K562 (cell line): ENCODE measurements at regions not wholly inside any gene's neighbourhood (a gene's known extent, or its start where the extent isn't known, plus 50 kb on each side); places are given as distances from the start of the nearest gene placed in this dataset.

Experiments
- ATAC-seq: fragments of 200-7000 bp; cut with Tn5 transposase; 3 replicates; pipeline ENCODE4 v1.9.1; 2020; ENCODE audit warnings: moderate library complexity
- BruUV-seq: library from RNA; stranded (reverse); fragments of 400-500 nt; replicated peaks from 2 replicates; lab custom pipeline; 2021; lab: Mats Ljungman, UMichigan
- CTCF ChIA-PET: fragments of 300-600 bp; formaldehyde crosslinking; extraction: SDS; loops from one replicate; lab custom pipeline; 2021; ENCODE audit warnings: low intra/inter-chr PET ratio; lab: Yijun Ruan, JAX
- POLR2A ChIA-PET: fragments of 300-600, 350-650 bp; sonication (Branson Sonifier 250); formaldehyde crosslinking; extraction: SDS; loops from one replicate; lab custom pipeline; 2021; ENCODE audit warnings: antibody characterized with exemption, inconsistent platforms; lab: Yijun Ruan, JAX
- DNase-seq, 4 experiments: peaks; one replicate each; pipeline versions ENCODE4 v3.0.0 to v3.0.0-alpha.2; 2011 to 2018; ENCODE audit warnings: low spot score in 3 of 4, mixed read lengths in 3 of 4; ENCODE audit errors: extremely low read depth in 1 of 4
- FAIRE-seq: peaks from 2 replicates; lab custom pipeline; 2011; peaks lifted over from hg19 to GRCh38; lab: Jason Lieb, UNC
- H2AFZ ChIP-seq: 2 replicates; pipeline ENCODE4 v1.6.0; 2011; ENCODE audit warnings: low read depth, low read length, control low read depth, inconsistent platforms
- H3K27ac ChIP-seq: fragments of 200-600 bp; 3 replicates; pipeline ENCODE4 v1.8.0; 2011; ENCODE audit warnings: low read depth, mild to moderate bottlenecking, control low read depth, inconsistent platforms, low read length, moderate library complexity, mixed read lengths; ENCODE audit errors: extremely low read depth
- H3K27me3 ChIP-seq, 2 experiments: fragments of 300-600 bp in 1 of 2; 2 replicates in 1 of 2; 3 replicates in 1 of 2; pipeline versions ENCODE4 v1.6.0 to v1.8.0; 2011; ENCODE audit warnings: inconsistent platforms in 2 of 2, low read length in 2 of 2, mild to moderate bottlenecking in 1 of 2, mixed read lengths in 1 of 2, moderate library complexity in 1 of 2; ENCODE audit not compliant: control insufficient read depth in 2 of 2, insufficient read depth in 2 of 2
- H3K36me3 ChIP-seq: fragments of 300-600 bp; 3 replicates; pipeline ENCODE4 v1.8.0; 2011; ENCODE audit warnings: mild to moderate bottlenecking, low read length, inconsistent platforms; ENCODE audit not compliant: control insufficient read depth, insufficient read depth
- H3K4me1 ChIP-seq, 2 experiments: fragments of 200-600 bp in 1 of 2; replicated peaks in 1 of 2; 2 replicates in 1 of 2; 3 replicates in 1 of 2; pipeline versions ENCODE4 v1.5.1 to v1.8.0; 2011; ENCODE audit warnings: inconsistent platforms in 2 of 2, low read length in 2 of 2, mild to moderate bottlenecking in 1 of 2, mixed read lengths in 1 of 2, moderate library complexity in 1 of 2; ENCODE audit not compliant: control insufficient read depth in 2 of 2, insufficient read depth in 2 of 2
- H3K4me2 ChIP-seq: 2 replicates; pipeline ENCODE4 v1.6.1; 2011; ENCODE audit warnings: low read length, control low read depth, inconsistent platforms, mixed read lengths; ENCODE audit not compliant: insufficient read depth
- H3K4me3 ChIP-seq: fragments of 200-600 bp; sonication (generic), shearing (Covaris generic); 2 replicates; pipeline ENCODE4 v1.5.1; 2016; ENCODE audit warnings: control low read depth, inconsistent platforms
- H3K79me2 ChIP-seq: fragments of 200-600 bp; 3 replicates; pipeline ENCODE4 v1.8.0; 2011; ENCODE audit warnings: low read length, inconsistent platforms; ENCODE audit not compliant: control insufficient read depth, insufficient read depth
- H3K9ac ChIP-seq, 2 experiments: 2 replicates each; pipeline versions ENCODE4 v1.6.0 to v1.6.1; 2011; ENCODE audit warnings: low read depth in 2 of 2, low read length in 2 of 2, control low read depth in 1 of 2, inconsistent platforms in 1 of 2, mild to moderate bottlenecking in 1 of 2, mixed read lengths in 1 of 2; ENCODE audit not compliant: insufficient read depth in 1 of 2
- H3K9me1 ChIP-seq: one replicate; pipeline ENCODE4 v1.6.0; 2011; ENCODE audit warnings: inconsistent platforms, mild to moderate bottlenecking, low read length, moderate library complexity; ENCODE audit not compliant: control insufficient read depth, insufficient read depth
- H3K9me3 ChIP-seq: replicated peaks from 2 replicates; pipeline ENCODE4 v1.5.1; 2011; ENCODE audit warnings: low read depth, low read length, inconsistent platforms; ENCODE audit not compliant: control insufficient read depth, insufficient read depth
- H4K20me1 ChIP-seq: replicated peaks from 2 replicates; pipeline ENCODE4 v1.6.1; 2011; ENCODE audit warnings: low read length, inconsistent platforms, mixed read lengths; ENCODE audit not compliant: control insufficient read depth, insufficient read depth
- BRD4 ChIP-seq: fragments of 200-600 bp; sonication (generic); IDR thresholded peaks from 2 replicates; pipeline ENCODE4 v1.6.1; 2017; ENCODE audit warnings: inconsistent platforms
- PHF8 ChIP-seq: fragments of 200-600 bp; sonication (generic); IDR thresholded peaks from 2 replicates; pipeline ENCODE4 v1.6.1; 2012; ENCODE audit warnings: mixed run types, mild to moderate bottlenecking, inconsistent platforms, low read length, moderate library complexity, borderline replicate concordance
- SMARCC2 ChIP-seq: fragments of 450-650 bp; IDR thresholded peaks from 2 replicates; pipeline ENCODE4 v1.6.1; 2017; ENCODE audit warnings: antibody characterized with exemption, moderate library complexity, mild to moderate bottlenecking, low read depth
- ZNF584 ChIP-seq: fragments of 200-800 bp; sonication (Bioruptor generic); IDR thresholded peaks from 2 replicates; pipeline ENCODE4 v1.6.1; 2016; ENCODE audit warnings: low read depth, mild to moderate bottlenecking, missing genetic modification characterization, missing compliant biosample characterization
- WGBS: fragments of 100-300 bp; shearing (Covaris generic); methylation state at CpG from one replicate; pipeline ENCODE4 v1.1.6; 2016; ENCODE audit warnings: low coverage, mixed read lengths; ENCODE audit not compliant: insufficient coverage; ENCODE audit errors: missing lambda C conversion rate; 5-methylcytosine and 5-hydroxymethylcytosine counted together
- in situ Hi-C: fragments of 300-500 bp; cut with MboI; formaldehyde crosslinking; loops from 4 replicates; pipeline ENCODE4 v1.15.0; 2018; ENCODE audit warnings: inconsistent platforms, mixed read lengths
- intact Hi-C: fragments of 100-400 bp; cut with micrococcal nuclease; formaldehyde crosslinking; loops from 2 replicates; pipeline ENCODE4 v1.14.2; 2022
- TF ChIP-seq, protein P1 (sequence below): fragments of 150-350 bp; conservative IDR thresholded peaks from 2 replicates; pipeline ENCODE4 v1.6.1; 2014; ENCODE audit warnings: low read length
- TF ChIP-seq, protein P2 (sequence below), 2 experiments: fragments of 450-650 bp in 1 of 2; IDR thresholded peaks; 2 replicates each; pipeline ENCODE4 v1.6.1; 2011 to 2017; ENCODE audit warnings: low read depth in 2 of 2, antibody characterized with exemption in 1 of 2, borderline replicate concordance in 1 of 2, low read length in 1 of 2, mild to moderate bottlenecking in 1 of 2, mixed read lengths in 1 of 2; ENCODE audit not compliant: control insufficient read depth in 1 of 2
- TF ChIP-seq, protein P3 (sequence below), 2 experiments: fragments of 450-650 bp; IDR thresholded peaks; 2 replicates each; pipeline ENCODE4 v1.6.1; 2016

DNA sequence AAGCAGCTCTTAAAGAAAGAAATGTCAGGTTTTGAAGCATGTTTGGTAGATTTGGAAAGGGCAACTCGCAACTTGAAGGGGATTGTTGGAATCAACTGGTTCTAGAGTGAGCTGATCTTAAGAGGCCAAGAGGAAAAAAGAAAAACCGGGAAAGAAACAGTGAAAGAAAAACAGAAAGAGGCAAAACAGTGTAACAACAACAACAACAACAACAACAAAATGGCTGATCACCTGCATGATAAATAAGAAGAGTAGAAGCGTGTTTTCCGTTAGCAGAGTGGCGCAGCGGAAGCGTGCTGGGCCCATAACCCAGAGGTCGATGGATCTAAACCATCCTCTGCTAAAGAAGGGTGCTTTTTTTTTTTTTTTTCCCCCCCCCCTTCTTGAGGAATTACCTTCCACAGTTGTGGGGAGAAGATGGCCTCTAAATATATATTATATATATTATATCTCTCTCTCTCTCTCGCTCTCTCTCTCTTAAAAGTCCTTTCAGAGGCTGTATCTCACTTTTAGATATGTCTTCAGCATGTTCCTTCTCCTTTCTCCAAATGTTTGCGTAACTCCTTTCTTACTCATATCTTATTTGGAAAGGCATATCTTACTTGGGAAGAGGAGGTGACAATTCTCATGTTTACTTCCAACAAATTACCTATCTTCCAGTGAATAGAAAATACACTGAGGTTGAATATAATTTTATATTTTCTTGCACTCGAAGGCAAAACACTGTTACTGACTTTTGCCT lies 134.4 kb downstream of the OR2B2 start (continued):
- TF ChIP-seq, protein P1, sequence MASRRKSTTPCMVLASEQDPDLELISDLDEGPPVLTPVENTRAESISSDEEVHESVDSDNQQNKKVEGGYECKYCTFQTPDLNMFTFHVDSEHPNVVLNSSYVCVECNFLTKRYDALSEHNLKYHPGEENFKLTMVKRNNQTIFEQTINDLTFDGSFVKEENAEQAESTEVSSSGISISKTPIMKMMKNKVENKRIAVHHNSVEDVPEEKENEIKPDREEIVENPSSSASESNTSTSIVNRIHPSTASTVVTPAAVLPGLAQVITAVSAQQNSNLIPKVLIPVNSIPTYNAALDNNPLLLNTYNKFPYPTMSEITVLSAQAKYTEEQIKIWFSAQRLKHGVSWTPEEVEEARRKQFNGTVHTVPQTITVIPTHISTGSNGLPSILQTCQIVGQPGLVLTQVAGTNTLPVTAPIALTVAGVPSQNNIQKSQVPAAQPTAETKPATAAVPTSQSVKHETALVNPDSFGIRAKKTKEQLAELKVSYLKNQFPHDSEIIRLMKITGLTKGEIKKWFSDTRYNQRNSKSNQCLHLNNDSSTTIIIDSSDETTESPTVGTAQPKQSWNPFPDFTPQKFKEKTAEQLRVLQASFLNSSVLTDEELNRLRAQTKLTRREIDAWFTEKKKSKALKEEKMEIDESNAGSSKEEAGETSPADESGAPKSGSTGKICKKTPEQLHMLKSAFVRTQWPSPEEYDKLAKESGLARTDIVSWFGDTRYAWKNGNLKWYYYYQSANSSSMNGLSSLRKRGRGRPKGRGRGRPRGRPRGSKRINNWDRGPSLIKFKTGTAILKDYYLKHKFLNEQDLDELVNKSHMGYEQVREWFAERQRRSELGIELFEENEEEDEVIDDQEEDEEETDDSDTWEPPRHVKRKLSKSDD: 0 out of 2 replicates have a peak, but pooled peaks have one; percentile 75

DNA sequence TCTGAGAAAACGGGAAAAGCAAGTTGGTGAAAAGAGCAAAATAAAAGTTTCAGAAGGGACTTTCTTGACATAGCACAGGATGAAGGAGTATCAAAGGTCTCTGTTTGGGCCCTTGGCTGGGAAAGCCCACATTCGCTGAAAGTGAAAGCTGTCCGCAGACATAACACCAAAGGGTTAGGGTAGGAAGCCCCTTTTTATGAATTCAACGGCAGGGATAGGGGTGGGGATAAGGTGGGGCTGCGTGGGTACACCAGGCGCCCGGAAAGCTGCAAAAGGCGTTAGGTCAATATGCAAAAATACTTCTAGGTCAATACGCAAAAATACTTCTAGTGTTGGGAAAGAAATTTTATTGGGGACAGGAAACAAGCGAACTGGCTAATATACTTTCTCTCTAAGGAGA lies 135.1 kb downstream of the OR2B2 start:
- no peak for FAIRE-seq
- WGBS: 28% methylated on average over 10 of the region's 10 CpGs
- TF ChIP-seq, protein P2, sequence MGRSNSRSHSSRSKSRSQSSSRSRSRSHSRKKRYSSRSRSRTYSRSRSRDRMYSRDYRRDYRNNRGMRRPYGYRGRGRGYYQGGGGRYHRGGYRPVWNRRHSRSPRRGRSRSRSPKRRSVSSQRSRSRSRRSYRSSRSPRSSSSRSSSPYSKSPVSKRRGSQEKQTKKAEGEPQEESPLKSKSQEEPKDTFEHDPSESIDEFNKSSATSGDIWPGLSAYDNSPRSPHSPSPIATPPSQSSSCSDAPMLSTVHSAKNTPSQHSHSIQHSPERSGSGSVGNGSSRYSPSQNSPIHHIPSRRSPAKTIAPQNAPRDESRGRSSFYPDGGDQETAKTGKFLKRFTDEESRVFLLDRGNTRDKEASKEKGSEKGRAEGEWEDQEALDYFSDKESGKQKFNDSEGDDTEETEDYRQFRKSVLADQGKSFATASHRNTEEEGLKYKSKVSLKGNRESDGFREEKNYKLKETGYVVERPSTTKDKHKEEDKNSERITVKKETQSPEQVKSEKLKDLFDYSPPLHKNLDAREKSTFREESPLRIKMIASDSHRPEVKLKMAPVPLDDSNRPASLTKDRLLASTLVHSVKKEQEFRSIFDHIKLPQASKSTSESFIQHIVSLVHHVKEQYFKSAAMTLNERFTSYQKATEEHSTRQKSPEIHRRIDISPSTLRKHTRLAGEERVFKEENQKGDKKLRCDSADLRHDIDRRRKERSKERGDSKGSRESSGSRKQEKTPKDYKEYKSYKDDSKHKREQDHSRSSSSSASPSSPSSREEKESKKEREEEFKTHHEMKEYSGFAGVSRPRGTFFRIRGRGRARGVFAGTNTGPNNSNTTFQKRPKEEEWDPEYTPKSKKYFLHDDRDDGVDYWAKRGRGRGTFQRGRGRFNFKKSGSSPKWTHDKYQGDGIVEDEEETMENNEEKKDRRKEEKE (IDR thresholded peaks at IDR 0.05; ENCODE audit: borderline replicate concordance in 1 of 2, control insufficient read depth in 1 of 2, low read depth in 2 of 2, low read length in 1 of 2): no peak
- peak; percentile 18; the same call in 1 of the 2 replicates for TF ChIP-seq PHF8
- TF ChIP-seq, protein P3, sequence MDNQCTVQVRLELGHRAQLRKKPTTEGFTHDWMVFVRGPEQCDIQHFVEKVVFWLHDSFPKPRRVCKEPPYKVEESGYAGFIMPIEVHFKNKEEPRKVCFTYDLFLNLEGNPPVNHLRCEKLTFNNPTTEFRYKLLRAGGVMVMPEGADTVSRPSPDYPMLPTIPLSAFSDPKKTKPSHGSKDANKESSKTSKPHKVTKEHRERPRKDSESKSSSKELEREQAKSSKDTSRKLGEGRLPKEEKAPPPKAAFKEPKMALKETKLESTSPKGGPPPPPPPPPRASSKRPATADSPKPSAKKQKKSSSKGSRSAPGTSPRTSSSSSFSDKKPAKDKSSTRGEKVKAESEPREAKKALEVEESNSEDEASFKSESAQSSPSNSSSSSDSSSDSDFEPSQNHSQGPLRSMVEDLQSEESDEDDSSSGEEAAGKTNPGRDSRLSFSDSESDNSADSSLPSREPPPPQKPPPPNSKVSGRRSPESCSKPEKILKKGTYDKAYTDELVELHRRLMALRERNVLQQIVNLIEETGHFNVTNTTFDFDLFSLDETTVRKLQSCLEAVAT (IDR thresholded peaks at IDR 0.05): peak in 1 of 2 experiments; percentile 54; a peak in 1 of 4 replicates
- 0 out of 2 replicates have a peak, but pooled peaks have one; percentile 59 for TF ChIP-seq ZNF584 (CRISPR knock-in tag)
- TF ChIP-seq BRD4: peak; percentile 74; the same call in 1 of the 2 replicates
- 0 out of 2 replicates have a peak, but pooled peaks have one; percentile 8 for TF ChIP-seq SMARCC2

More for the DNA sequence above, 135.1 kb downstream of the OR2B2 start:
- intact Hi-C loops: no loop called here
- no peaks in the 10 kb centered on the region for H4K20me1 ChIP-seq
- ChIA-PET POLR2A (interaction anchor here (0.7 to 1.5 kb wide), 8 partner anchors 18 to 630 kb away, joined by 3 to 7 read pairs (median 4); a partner anchor contains a TSS), CTCF (no interaction called here)
- no peaks in the 10 kb centered on the region for H3K27me3 ChIP-seq
- H3K27ac ChIP-seq: peak overlapping the region; percentile 80
- TSS peak; percentile 74 for BruUV-seq
- ATAC-seq: peak; percentile 19
- peak overlapping the region; percentile 20 for H3K4me3 ChIP-seq
- H2AFZ ChIP-seq: peak overlapping the region; percentile 88
- H3K9ac ChIP-seq: peak overlapping the region; percentile 75 to 77; a peak in 3 of 4 replicates
- H3K9me1 ChIP-seq: no peaks in the 10 kb centered on the region
- H3K4me2 ChIP-seq: peak overlapping the region; percentile 64
- no peaks in the 10 kb centered on the region for H3K79me2 ChIP-seq
- H3K9me3 ChIP-seq: no peaks in the 10 kb centered on the region
- in situ Hi-C loops: no loop called here
- peak in 2 of 4 experiments; percentile 26 to 46 for DNase-seq
- H3K4me1 ChIP-seq: peaks cover 21 to 37% of the 10 kb centered on the region in 2 experiments
- no peaks in the 10 kb centered on the region for H3K36me3 ChIP-seq
